ENCODE measurements at regions not wholly inside any gene's neighbourhood (a gene's known extent, or its start where the extent isn't known, plus 50 kb on each side); places are given as distances from the start of the nearest gene placed in this dataset.
A peak's percentile ranks its signal among the peaks of the same experiment; 100 is the strongest.

GRCh38 chr10:78222096-78222790 is 188.6 kb downstream of the RPS24 start:
- Histone ChIP-seq H3K27me3 (no peaks in the 10 kb centered on the region), H3K36me3 (no peaks in the 10 kb centered on the region), H3K9me3 (no peaks in the 10 kb centered on the region), H3K4me1 (no peaks in the 10 kb centered on the region), H3K27ac (no peak overlapping the region), H3K4me3 (no peak overlapping the region)
- ATAC-seq (peak in 1 of 4 donors; percentile 16), DNase-seq (no peak)
- TF ChIP-seq CTCF (IDR thresholded peaks at IDR 0.05) (no peak), POLR2A (IDR thresholded peaks at IDR 0.05) (no peak)
- WGBS (ENCODE audit: insufficient coverage, low coverage, low lambda C conversion rate, missing lambda C conversion rate) = 58% methylated on average over 4 of the region's 11 CpGs
- intact Hi-C loops (cut with DNase I) = no loop called here

- H3K9me3 ChIP-seq = no peaks in the 10 kb centered on the region
- no peaks in the 10 kb centered on the region for H3K27me3 ChIP-seq
- DNase-seq (no peak), ATAC-seq (no peak)
- 81% methylated on average over 5 of the region's 7 CpGs for WGBS (ENCODE audit: insufficient coverage, low coverage, low lambda C conversion rate, missing lambda C conversion rate)
- H3K4me3 ChIP-seq = no peak overlapping the region
- no peak for TF ChIP-seq CTCF (IDR thresholded peaks at IDR 0.05)
- no peak for TF ChIP-seq POLR2A (IDR thresholded peaks at IDR 0.05)
- no peak overlapping the region for H3K27ac ChIP-seq
- no peaks in the 10 kb centered on the region for H3K36me3 ChIP-seq
- intact Hi-C loops (cut with DNase I) = no loop called here
- H3K4me1 ChIP-seq = no peaks in the 10 kb centered on the region
Measured at GRCh38 chr10:78223088-78223487, 189.4 kb downstream of the RPS24 start.

GRCh38 chr10:78224602-78225001 is 190.9 kb downstream of the RPS24 start:
- intact Hi-C loops (cut with DNase I) = no loop called here
- WGBS (ENCODE audit: insufficient coverage, low coverage, low lambda C conversion rate, missing lambda C conversion rate) = 88% methylated on average over 2 of the region's 6 CpGs
- no peaks in the 10 kb centered on the region for H3K36me3 ChIP-seq
- H3K4me1 ChIP-seq = no peaks in the 10 kb centered on the region
- no peak overlapping the region for H3K4me3 ChIP-seq
- TF ChIP-seq POLR2A (IDR thresholded peaks at IDR 0.05) (no peak), CTCF (IDR thresholded peaks at IDR 0.05) (no peak)
- DNase-seq (no peak), ATAC-seq (no peak)
- H3K27ac ChIP-seq = no peak overlapping the region
- H3K9me3 ChIP-seq = no peaks in the 10 kb centered on the region
- no peaks in the 10 kb centered on the region for H3K27me3 ChIP-seq

- Histone ChIP-seq H3K36me3 (no peaks in the 10 kb centered on the region), H3K9me3 (no peaks in the 10 kb centered on the region), H3K27ac (no peak overlapping the region), H3K27me3 (no peaks in the 10 kb centered on the region), H3K4me3 (no peak overlapping the region), H3K4me1 (no peaks in the 10 kb centered on the region)
- DNase-seq (no peak), ATAC-seq (no peak)
- TF ChIP-seq POLR2A (IDR thresholded peaks at IDR 0.05) (no peak), CTCF (IDR thresholded peaks at IDR 0.05) (no peak)
- intact Hi-C loops (cut with DNase I) = no loop called here
- 79% methylated on average over 7 of the region's 10 CpGs for WGBS (ENCODE audit: insufficient coverage, low coverage, low lambda C conversion rate, missing lambda C conversion rate)
Measured at GRCh38 chr10:78225594-78225993, 191.9 kb downstream of the RPS24 start.

All from right lobe of liver (tissue), 6 donors.